Chondrocyte (in vitro differentiated cells): ENCODE measurements at regions not wholly inside any gene's neighbourhood (a gene's known extent, or its start where the extent isn't known, plus 50 kb on each side); places are given as distances from the start of the nearest gene placed in this dataset.

ENCODE experiments used
- DNase-seq: peaks from one replicate; pipeline ENCODE4 v3.0.0; 2021; ENCODE audit warnings: mixed read lengths, low spot score
- H3K27ac Mint-ChIP-seq: one replicate; pipeline ENCODE4 v1.8.0; 2021; ENCODE audit warnings: mild to moderate bottlenecking, moderate library complexity, mixed read lengths; ENCODE audit not compliant: unreplicated experiment
- H3K27me3 Mint-ChIP-seq: 2 replicates; pipeline ENCODE4 v1.8.0; 2021; ENCODE audit warnings: low read depth, mixed read lengths
- H3K36me3 Mint-ChIP-seq: 2 replicates; pipeline ENCODE4 v1.8.0; 2021; ENCODE audit warnings: low read depth, mixed read lengths
- H3K4me1 Mint-ChIP-seq: 2 replicates; pipeline ENCODE4 v1.8.0; 2021; ENCODE audit warnings: low read depth, mild to moderate bottlenecking, mixed read lengths
- H3K4me3 Mint-ChIP-seq: one replicate; pipeline ENCODE4 v1.8.0; 2021; ENCODE audit warnings: mild to moderate bottlenecking, moderate library complexity, mixed read lengths; ENCODE audit not compliant: unreplicated experiment
- H3K9me3 Mint-ChIP-seq: 2 replicates; pipeline ENCODE4 v1.8.0; 2021; ENCODE audit warnings: low read depth, mixed read lengths
- CTCF ChIP-seq: fragments of 200-600 bp; sonication (generic); IDR thresholded peaks from 2 replicates; pipeline ENCODE4 v1.5.0; 2021; ENCODE audit warnings: antibody characterized with exemption, mild to moderate bottlenecking, moderate library complexity

- Mint-ChIP-seq H3K9me3 (no peaks in the 10 kb centered on the region), H3K27ac (no peak overlapping the region), H3K27me3 (no peaks in the 10 kb centered on the region), H3K4me1 (peaks cover 3% of the 10 kb centered on the region), H3K4me3 (no peak overlapping the region), H3K36me3 (no peaks in the 10 kb centered on the region)
- no peak for DNase-seq
- TF ChIP-seq CTCF, result no peak
These were observed 152.8 kb upstream of the MKLN1 start for GRCh38 chr7:131174855-131175254.

- no peaks in the 10 kb centered on the region for H3K27me3 Mint-ChIP-seq
- no peak for DNase-seq
- no peaks in the 10 kb centered on the region for H3K9me3 Mint-ChIP-seq
- peaks cover 4% of the 10 kb centered on the region for H3K4me1 Mint-ChIP-seq
- TF ChIP-seq CTCF, result no peak
- H3K27ac Mint-ChIP-seq, result no peak overlapping the region
- no peak overlapping the region for H3K4me3 Mint-ChIP-seq
- H3K36me3 Mint-ChIP-seq, result no peaks in the 10 kb centered on the region
These were observed 145.1 kb upstream of the MKLN1 start for GRCh38 chr7:131182446-131183058.

- DNase-seq, result no peak
- Mint-ChIP-seq H3K27ac (no peak overlapping the region), H3K9me3 (peaks cover under 1% of the 10 kb centered on the region), H3K36me3 (no peaks in the 10 kb centered on the region), H3K4me1 (peaks cover 6% of the 10 kb centered on the region), H3K4me3 (no peak overlapping the region), H3K27me3 (no peaks in the 10 kb centered on the region)
- no peak for TF ChIP-seq CTCF
These were observed 144.6 kb upstream of the MKLN1 start for GRCh38 chr7:131183072-131183471.

GRCh38 chr7:131183611-131184119 is 144.0 kb upstream of the MKLN1 start:
- Mint-ChIP-seq H3K27ac (no peak overlapping the region), H3K36me3 (peaks cover 2% of the 10 kb centered on the region), H3K9me3 (peaks cover 3% of the 10 kb centered on the region), H3K4me3 (no peak overlapping the region), H3K27me3 (no peaks in the 10 kb centered on the region), H3K4me1 (peaks cover 12% of the 10 kb centered on the region)
- DNase-seq, result no peak
- TF ChIP-seq CTCF, result no peak

GRCh38 chr7:131186816-131187215 is 140.9 kb upstream of the MKLN1 start:
- H3K4me3 Mint-ChIP-seq, result no peak overlapping the region
- H3K4me1 Mint-ChIP-seq, result peaks cover 32% of the 10 kb centered on the region
- H3K36me3 Mint-ChIP-seq, result peaks cover 2% of the 10 kb centered on the region
- peaks cover 3% of the 10 kb centered on the region for H3K9me3 Mint-ChIP-seq
- no peak for DNase-seq
- no peaks in the 10 kb centered on the region for H3K27me3 Mint-ChIP-seq
- H3K27ac Mint-ChIP-seq, result no peak overlapping the region
- no peak for TF ChIP-seq CTCF
